ENCODE measurements at regions not wholly inside any gene's neighbourhood (a gene's known extent, or its start where the extent isn't known, plus 50 kb on each side); places are given as distances from the start of the nearest gene placed in this dataset.
"Not testable (repeated sequence)": the region's sequence is repeated elsewhere in the genome, so short reads cannot be mapped to it uniquely, and the experiment has no call there.

DNA sequence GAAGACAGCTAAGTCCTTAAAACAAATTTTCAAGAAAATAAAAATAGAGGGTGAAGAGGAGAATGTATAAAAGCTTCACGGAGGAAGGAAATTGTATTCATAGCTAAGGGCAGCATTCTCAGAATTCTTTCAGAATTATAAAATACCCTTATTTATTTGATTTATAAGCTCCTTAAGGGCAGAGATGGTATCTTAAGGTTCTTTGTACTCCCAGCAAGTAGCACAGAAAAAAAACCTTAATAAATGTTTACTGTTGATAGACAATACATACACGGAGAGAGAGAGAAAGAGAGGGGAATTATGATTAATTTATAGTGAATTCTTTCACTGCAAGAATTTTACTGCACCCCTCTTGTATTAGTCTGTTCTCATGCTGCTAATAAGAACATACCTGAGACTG lies 375.6 kb upstream of the CCDC54 start:
- no peak for DNase-seq (ENCODE audit: low read depth in 1 of 2, low spot score in 1 of 2)
- H3K4me3 ChIP-seq (replicated peaks; ENCODE audit: insufficient read depth, low read length): no peak overlapping the region
- H3K27ac ChIP-seq (replicated peaks): no peak overlapping the region
- TF ChIP-seq SPI1 (IDR thresholded peaks at IDR 0.05; ENCODE audit: borderline replicate concordance, low read depth) (no peak), POLR2AphosphoS5 (IDR thresholded peaks at IDR 0.05; ENCODE audit: low read depth) (no peak), GABPA (IDR thresholded peaks at IDR 0.05; ENCODE audit: low read depth) (no peak)
- TF ChIP-seq, protein P1, sequence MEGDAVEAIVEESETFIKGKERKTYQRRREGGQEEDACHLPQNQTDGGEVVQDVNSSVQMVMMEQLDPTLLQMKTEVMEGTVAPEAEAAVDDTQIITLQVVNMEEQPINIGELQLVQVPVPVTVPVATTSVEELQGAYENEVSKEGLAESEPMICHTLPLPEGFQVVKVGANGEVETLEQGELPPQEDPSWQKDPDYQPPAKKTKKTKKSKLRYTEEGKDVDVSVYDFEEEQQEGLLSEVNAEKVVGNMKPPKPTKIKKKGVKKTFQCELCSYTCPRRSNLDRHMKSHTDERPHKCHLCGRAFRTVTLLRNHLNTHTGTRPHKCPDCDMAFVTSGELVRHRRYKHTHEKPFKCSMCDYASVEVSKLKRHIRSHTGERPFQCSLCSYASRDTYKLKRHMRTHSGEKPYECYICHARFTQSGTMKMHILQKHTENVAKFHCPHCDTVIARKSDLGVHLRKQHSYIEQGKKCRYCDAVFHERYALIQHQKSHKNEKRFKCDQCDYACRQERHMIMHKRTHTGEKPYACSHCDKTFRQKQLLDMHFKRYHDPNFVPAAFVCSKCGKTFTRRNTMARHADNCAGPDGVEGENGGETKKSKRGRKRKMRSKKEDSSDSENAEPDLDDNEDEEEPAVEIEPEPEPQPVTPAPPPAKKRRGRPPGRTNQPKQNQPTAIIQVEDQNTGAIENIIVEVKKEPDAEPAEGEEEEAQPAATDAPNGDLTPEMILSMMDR (IDR thresholded peaks at IDR 0.05; ENCODE audit: insufficient read depth, low read length): no peak
- TF ChIP-seq, protein P2, sequence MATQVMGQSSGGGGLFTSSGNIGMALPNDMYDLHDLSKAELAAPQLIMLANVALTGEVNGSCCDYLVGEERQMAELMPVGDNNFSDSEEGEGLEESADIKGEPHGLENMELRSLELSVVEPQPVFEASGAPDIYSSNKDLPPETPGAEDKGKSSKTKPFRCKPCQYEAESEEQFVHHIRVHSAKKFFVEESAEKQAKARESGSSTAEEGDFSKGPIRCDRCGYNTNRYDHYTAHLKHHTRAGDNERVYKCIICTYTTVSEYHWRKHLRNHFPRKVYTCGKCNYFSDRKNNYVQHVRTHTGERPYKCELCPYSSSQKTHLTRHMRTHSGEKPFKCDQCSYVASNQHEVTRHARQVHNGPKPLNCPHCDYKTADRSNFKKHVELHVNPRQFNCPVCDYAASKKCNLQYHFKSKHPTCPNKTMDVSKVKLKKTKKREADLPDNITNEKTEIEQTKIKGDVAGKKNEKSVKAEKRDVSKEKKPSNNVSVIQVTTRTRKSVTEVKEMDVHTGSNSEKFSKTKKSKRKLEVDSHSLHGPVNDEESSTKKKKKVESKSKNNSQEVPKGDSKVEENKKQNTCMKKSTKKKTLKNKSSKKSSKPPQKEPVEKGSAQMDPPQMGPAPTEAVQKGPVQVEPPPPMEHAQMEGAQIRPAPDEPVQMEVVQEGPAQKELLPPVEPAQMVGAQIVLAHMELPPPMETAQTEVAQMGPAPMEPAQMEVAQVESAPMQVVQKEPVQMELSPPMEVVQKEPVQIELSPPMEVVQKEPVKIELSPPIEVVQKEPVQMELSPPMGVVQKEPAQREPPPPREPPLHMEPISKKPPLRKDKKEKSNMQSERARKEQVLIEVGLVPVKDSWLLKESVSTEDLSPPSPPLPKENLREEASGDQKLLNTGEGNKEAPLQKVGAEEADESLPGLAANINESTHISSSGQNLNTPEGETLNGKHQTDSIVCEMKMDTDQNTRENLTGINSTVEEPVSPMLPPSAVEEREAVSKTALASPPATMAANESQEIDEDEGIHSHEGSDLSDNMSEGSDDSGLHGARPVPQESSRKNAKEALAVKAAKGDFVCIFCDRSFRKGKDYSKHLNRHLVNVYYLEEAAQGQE (IDR thresholded peaks at IDR 0.05; ENCODE audit: insufficient replicate concordance, low read depth): no peak
- H3K27me3 ChIP-seq (ENCODE audit: insufficient read depth, poor library complexity, severe bottlenecking): peaks cover 6% of the 10 kb centered on the region

DNA sequence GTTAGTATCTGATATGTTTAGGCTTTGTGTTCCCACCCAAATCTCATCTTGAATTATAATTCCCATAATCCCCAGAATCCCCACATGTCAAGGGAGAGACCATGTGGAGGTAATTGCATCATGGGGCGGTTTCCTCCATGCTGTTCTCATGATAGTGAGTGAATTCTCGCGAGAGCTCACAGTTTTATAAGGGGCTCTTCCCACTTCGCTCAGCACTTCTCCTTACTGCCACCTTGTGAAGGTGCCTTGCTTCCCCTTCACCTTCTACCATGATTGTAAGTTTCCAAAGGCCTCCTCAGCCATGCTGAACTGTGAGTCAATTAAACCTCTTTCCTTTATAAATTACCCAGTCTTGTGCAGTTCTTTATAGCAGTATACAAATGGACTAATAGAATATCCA lies 371.9 kb upstream of the CCDC54 start:
- H3K27ac ChIP-seq (replicated peaks); DNase-seq (ENCODE audit: low read depth in 1 of 2, low spot score in 1 of 2); H3K4me3 ChIP-seq (replicated peaks; ENCODE audit: insufficient read depth, low read length); H3K27me3 ChIP-seq (ENCODE audit: insufficient read depth, poor library complexity, severe bottlenecking): not testable (repeated sequence)

DNA sequence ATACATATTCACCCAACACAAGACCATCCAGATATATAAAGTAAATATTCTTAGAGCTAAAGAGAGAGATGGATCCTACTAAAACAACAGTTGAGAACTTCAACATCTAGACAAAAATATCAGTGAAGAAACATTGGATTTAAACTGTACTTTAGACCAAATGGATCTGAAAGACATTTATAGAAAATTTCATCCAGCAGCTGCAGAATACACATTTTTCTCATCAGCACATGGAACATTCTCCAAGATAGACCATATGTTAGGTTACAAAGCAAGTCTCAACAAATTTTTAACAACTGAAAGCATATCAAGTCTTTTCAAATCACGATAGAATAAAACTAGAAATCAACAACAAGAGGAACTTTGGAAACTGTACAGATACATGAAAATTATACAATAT lies 369.0 kb upstream of the CCDC54 start:
- Histone ChIP-seq H3K27ac (replicated peaks) (no peak overlapping the region), H3K27me3 (ENCODE audit: insufficient read depth, poor library complexity, severe bottlenecking) (no peaks in the 10 kb centered on the region), H3K4me3 (replicated peaks; ENCODE audit: insufficient read depth, low read length) (no peak overlapping the region)
- TF ChIP-seq, protein P2 (IDR thresholded peaks at IDR 0.05; ENCODE audit: insufficient replicate concordance, low read depth): no peak
- no peak for TF ChIP-seq GABPA (IDR thresholded peaks at IDR 0.05; ENCODE audit: low read depth)
- DNase-seq (ENCODE audit: low read depth in 1 of 2, low spot score in 1 of 2): no peak

DNA sequence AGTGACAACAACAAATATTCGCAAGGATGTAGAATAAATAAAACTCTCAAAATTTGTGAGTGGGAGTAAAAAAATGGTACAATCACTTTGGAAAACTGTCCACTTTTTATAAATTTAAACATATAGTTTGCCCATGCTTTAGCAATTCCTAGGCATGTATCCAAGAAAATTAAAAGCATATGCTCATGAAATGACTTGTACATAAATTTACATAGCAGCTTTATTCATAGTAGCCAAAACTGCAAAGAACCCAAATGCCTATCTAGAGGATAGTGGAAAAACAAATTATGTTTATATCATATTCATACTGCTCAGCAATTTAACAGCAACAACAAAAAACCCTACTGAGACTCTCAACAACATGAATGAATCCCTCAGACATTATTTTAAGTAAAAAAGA lies 363.6 kb upstream of the CCDC54 start:
- H3K4me3 ChIP-seq (replicated peaks; ENCODE audit: insufficient read depth, low read length): no peak overlapping the region
- H3K27ac ChIP-seq (replicated peaks): no peak overlapping the region
- no peaks in the 10 kb centered on the region for H3K27me3 ChIP-seq (ENCODE audit: insufficient read depth, poor library complexity, severe bottlenecking)
- DNase-seq (ENCODE audit: low read depth in 1 of 2, low spot score in 1 of 2): no peak
- TF ChIP-seq POLR2AphosphoS5 (IDR thresholded peaks at IDR 0.05; ENCODE audit: low read depth) (no peak), GABPA (IDR thresholded peaks at IDR 0.05; ENCODE audit: low read depth) (no peak), SPI1 (IDR thresholded peaks at IDR 0.05; ENCODE audit: borderline replicate concordance, low read depth) (no peak)
- TF ChIP-seq, protein P2 (IDR thresholded peaks at IDR 0.05; ENCODE audit: insufficient replicate concordance, low read depth): no peak
- TF ChIP-seq, protein P1 (IDR thresholded peaks at IDR 0.05; ENCODE audit: insufficient read depth, low read length): no peak

Measured in HL-60 (cell line).